PC-3 (cell line): ENCODE measurements at regions not wholly inside any gene's neighbourhood (a gene's known extent, or its start where the extent isn't known, plus 50 kb on each side); places are given as distances from the start of the nearest gene placed in this dataset.
"Not testable (repeated sequence)": the region's sequence is repeated elsewhere in the genome, so short reads cannot be mapped to it uniquely, and the experiment has no call there.

ENCODE experiments used
- EZH2 ChIP-seq: fragments of 300-600 bp; sonication (generic); IDR thresholded peaks from one replicate; pipeline ENCODE4 v1.6.1; 2017; ENCODE audit warnings: antibody characterized with exemption, mild to moderate bottlenecking, low read length; ENCODE audit not compliant: unreplicated experiment
- TF ChIP-seq, protein P1 (sequence below): fragments of 300-600 bp; sonication (generic); conservative IDR thresholded peaks from 2 replicates; pipeline ENCODE4 v1.5.1; 2017; ENCODE audit warnings: antibody characterized with exemption, low read depth, mild to moderate bottlenecking, low read length

DNA sequence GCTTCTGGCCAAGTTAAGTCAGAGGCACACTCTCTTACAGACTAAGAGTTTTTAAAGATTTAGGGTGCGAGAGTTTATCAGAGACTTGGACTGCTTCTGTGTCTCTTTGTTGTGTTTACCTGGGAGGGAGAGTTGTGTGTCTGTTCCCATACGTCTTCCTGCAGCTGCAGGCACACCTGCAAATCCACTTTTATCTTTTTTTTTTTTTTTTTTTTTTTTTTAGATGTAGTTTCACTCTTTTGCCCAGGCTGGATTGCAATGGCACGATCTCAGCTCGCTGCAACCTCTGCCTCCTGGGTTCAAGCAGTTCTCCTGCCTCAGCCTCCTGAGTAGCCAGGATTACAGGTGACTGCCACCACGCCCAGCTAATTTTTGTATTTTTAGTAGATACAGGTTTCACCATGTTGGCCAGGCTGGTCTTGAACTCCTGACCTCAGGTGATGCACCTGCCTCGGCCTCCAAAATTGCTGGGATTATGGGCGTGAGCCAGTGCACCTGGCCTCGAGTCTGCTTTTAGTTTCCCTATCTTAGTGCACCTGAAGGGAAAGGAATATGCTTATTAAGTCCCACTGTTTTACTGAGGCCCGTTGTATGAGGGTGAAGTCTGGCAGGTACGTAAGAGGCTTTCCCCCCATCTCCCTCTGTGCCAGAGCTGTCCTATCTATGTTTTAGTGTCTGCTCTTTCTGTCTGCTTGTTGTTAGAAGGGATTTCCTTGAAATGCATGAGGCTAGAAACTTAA lies 1488.0 kb downstream of the CDH11 start:
- TF ChIP-seq, protein P1, sequence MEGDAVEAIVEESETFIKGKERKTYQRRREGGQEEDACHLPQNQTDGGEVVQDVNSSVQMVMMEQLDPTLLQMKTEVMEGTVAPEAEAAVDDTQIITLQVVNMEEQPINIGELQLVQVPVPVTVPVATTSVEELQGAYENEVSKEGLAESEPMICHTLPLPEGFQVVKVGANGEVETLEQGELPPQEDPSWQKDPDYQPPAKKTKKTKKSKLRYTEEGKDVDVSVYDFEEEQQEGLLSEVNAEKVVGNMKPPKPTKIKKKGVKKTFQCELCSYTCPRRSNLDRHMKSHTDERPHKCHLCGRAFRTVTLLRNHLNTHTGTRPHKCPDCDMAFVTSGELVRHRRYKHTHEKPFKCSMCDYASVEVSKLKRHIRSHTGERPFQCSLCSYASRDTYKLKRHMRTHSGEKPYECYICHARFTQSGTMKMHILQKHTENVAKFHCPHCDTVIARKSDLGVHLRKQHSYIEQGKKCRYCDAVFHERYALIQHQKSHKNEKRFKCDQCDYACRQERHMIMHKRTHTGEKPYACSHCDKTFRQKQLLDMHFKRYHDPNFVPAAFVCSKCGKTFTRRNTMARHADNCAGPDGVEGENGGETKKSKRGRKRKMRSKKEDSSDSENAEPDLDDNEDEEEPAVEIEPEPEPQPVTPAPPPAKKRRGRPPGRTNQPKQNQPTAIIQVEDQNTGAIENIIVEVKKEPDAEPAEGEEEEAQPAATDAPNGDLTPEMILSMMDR, result not testable (repeated sequence)
- not testable (repeated sequence) for TF ChIP-seq EZH2
